Smooth muscle cell (in vitro differentiated cells): ENCODE measurements at regions not wholly inside any gene's neighbourhood (a gene's known extent, or its start where the extent isn't known, plus 50 kb on each side); places are given as distances from the start of the nearest gene placed in this dataset.

Experiments
- DNase-seq: peaks from one replicate; lab custom pipeline; 2025; ENCODE audit not compliant: unreplicated experiment; lab: John Stamatoyannopoulos, UW
- H2AFZ ChIP-seq: fragments of 200-600 bp; sonication (generic); 2 replicates; pipeline ENCODE4 v1.6.0; 2016; ENCODE audit warnings: antibody characterized with exemption, low read depth, mild to moderate bottlenecking
- H3F3A ChIP-seq: fragments of 200-600 bp; sonication (generic); 2 replicates; pipeline ENCODE4 v1.6.0; 2017; ENCODE audit warnings: antibody characterized with exemption, low read depth
- H3K27ac ChIP-seq: fragments of 200-600 bp; sonication (generic); 2 replicates; pipeline ENCODE4 v1.5.1; 2016; ENCODE audit warnings: low read depth, mild to moderate bottlenecking
- H3K27me3 ChIP-seq: fragments of 200-600 bp; sonication (generic); 2 replicates; pipeline ENCODE4 v1.6.1; 2016; ENCODE audit warnings: low read depth, mild to moderate bottlenecking
- H3K36me3 ChIP-seq: fragments of 200-600 bp; sonication (generic); 2 replicates; pipeline ENCODE4 v1.5.1; 2016; ENCODE audit warnings: low read depth
- H3K4me1 ChIP-seq: fragments of 200-600 bp; sonication (generic); 2 replicates; pipeline ENCODE4 v1.5.1; 2016; ENCODE audit warnings: low read depth
- H3K4me2 ChIP-seq: fragments of 200-600 bp; sonication (generic); 2 replicates; pipeline ENCODE4 v1.6.0; 2016; ENCODE audit warnings: mild to moderate bottlenecking
- H3K4me3 ChIP-seq: fragments of 200-600 bp; sonication (generic); 2 replicates; pipeline ENCODE4 v1.5.1; 2016; ENCODE audit warnings: mild to moderate bottlenecking
- H3K79me2 ChIP-seq: fragments of 200-600 bp; sonication (generic); 2 replicates; pipeline ENCODE4 v1.6.0; 2016; ENCODE audit warnings: low read depth, mild to moderate bottlenecking
- H3K9ac ChIP-seq: fragments of 200-600 bp; sonication (generic); 2 replicates; pipeline ENCODE4 v1.6.0; 2016; ENCODE audit warnings: low read depth
- H3K9me3 ChIP-seq: fragments of 200-600 bp; sonication (generic); replicated peaks from 2 replicates; pipeline ENCODE4 v1.5.1; 2016; ENCODE audit warnings: low read depth
- H4K20me1 ChIP-seq: fragments of 200-600 bp; sonication (generic); 2 replicates; pipeline ENCODE4 v1.6.0; 2016; ENCODE audit warnings: low read depth
- WGBS: methylation state at CpG from one replicate; pipeline ENCODE4 v1.1.7; 2016; ENCODE audit warnings: low lambda C conversion rate; 5-methylcytosine and 5-hydroxymethylcytosine counted together
- TF ChIP-seq, protein P1 (sequence below): fragments of 200-600 bp; sonication (generic); IDR thresholded peaks from 2 replicates; pipeline ENCODE4 v1.5.1; 2017; ENCODE audit warnings: borderline replicate concordance, mild to moderate bottlenecking, antibody characterized with exemption; ENCODE audit not compliant: insufficient read depth, poor library complexity, severe bottlenecking

DNA sequence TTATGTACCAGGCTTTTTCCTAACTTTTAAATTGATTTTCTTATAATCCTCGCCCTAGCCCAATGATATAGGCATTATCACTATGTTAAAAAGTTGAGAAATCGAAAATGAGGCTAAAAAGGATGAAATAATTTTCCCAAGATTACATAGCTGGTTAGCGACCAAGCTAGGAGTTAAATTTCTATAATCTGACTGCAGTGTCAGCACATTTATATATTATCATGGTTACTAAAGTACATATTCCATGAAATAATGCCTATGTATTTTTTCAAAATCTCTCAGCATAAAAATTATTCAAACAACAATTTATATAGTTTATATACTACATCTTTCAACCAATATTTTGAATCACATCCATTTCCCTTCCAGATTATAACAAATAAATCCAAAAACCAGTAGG is 317.3 kb upstream of the TFPI start:
- TF ChIP-seq, protein P1, sequence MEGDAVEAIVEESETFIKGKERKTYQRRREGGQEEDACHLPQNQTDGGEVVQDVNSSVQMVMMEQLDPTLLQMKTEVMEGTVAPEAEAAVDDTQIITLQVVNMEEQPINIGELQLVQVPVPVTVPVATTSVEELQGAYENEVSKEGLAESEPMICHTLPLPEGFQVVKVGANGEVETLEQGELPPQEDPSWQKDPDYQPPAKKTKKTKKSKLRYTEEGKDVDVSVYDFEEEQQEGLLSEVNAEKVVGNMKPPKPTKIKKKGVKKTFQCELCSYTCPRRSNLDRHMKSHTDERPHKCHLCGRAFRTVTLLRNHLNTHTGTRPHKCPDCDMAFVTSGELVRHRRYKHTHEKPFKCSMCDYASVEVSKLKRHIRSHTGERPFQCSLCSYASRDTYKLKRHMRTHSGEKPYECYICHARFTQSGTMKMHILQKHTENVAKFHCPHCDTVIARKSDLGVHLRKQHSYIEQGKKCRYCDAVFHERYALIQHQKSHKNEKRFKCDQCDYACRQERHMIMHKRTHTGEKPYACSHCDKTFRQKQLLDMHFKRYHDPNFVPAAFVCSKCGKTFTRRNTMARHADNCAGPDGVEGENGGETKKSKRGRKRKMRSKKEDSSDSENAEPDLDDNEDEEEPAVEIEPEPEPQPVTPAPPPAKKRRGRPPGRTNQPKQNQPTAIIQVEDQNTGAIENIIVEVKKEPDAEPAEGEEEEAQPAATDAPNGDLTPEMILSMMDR: no peak
- H3K4me3 ChIP-seq: no peak overlapping the region
- 96% methylated on average over 3 of the region's 3 CpGs for WGBS

DNA sequence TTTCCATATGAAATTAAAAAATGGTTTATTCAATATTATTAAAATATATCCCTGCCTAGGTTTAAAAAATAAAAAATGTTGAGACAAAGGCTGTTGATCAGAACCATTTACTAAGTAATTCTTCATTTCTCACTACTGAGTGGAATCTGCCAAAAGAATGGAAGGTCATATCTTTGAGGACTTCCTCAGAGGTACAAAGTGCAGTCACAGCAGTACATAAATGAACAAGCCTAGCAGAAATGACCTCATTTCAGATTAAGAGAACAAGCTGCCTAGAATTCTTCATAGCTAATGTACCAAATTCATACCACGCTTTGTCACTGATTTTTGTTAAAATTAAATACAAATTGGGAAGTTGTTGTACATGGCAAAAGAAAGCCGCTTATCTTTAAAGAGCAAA is 318.9 kb upstream of the TFPI start:
- Histone ChIP-seq H3K9me3 (no peaks in the 10 kb centered on the region), H3F3A (peaks cover 14% of the 10 kb centered on the region), H3K27me3 (no peaks in the 10 kb centered on the region), H3K4me3 (no peak overlapping the region), H3K4me2 (peak overlapping the region; percentile 2), H3K36me3 (no peaks in the 10 kb centered on the region), H3K27ac (peak overlapping the region; percentile 5), H3K79me2 (no peaks in the 10 kb centered on the region), H4K20me1 (no peaks in the 10 kb centered on the region), H3K9ac (no peak overlapping the region), H2AFZ (peak overlapping the region; percentile 36), H3K4me1 (peaks cover 5% of the 10 kb centered on the region)
- TF ChIP-seq, protein P1: no peak
- DNase-seq: no peak
- 48% methylated on average over 2 of the region's 2 CpGs for WGBS

More for the DNA sequence above, 317.3 kb upstream of the TFPI start:
- Histone ChIP-seq H3K36me3 (no peaks in the 10 kb centered on the region), H3F3A (peaks cover 14% of the 10 kb centered on the region), H3K9me3 (no peaks in the 10 kb centered on the region), H3K9ac (no peak overlapping the region), H3K27ac (no peak overlapping the region), H2AFZ (no peak overlapping the region), H3K4me2 (no peak overlapping the region), H3K27me3 (no peaks in the 10 kb centered on the region), H3K79me2 (no peaks in the 10 kb centered on the region), H4K20me1 (no peaks in the 10 kb centered on the region), H3K4me1 (peaks cover 5% of the 10 kb centered on the region)
- DNase-seq: no peak

DNA sequence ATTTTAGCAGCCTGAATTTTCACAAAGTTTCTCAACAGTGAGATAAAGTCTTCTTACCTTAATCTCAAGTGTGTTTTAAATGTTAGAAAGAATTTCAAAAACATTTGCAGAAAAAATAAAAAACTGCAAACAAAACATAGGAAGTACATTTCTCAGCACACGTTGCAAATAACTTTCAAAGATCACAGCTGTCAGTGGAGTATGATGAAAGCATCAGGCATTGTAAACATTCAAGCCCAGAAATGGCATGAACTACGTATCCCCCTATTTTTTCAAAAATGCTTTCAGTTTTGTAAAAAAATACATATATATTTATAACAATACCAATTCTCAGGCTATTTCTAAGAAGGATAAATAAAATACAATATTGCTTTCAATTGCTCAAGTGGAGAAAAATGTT is 320.6 kb upstream of the TFPI start:
- no peaks in the 10 kb centered on the region for H3K9me3 ChIP-seq
- no peaks in the 10 kb centered on the region for H3K27me3 ChIP-seq
- peaks cover 14% of the 10 kb centered on the region for H3F3A ChIP-seq
- no peak overlapping the region for H3K4me3 ChIP-seq
- H4K20me1 ChIP-seq: no peaks in the 10 kb centered on the region
- TF ChIP-seq, protein P1: no peak
- peak overlapping the region; percentile 4 for H3K27ac ChIP-seq
- H3K79me2 ChIP-seq: no peaks in the 10 kb centered on the region
- H3K9ac ChIP-seq: no peak overlapping the region
- H2AFZ ChIP-seq: peak overlapping the region; percentile 44
- no peak for DNase-seq
- H3K4me2 ChIP-seq: peak overlapping the region; percentile 35
- 20% methylated on average over 2 of the region's 2 CpGs for WGBS
- peaks cover 5% of the 10 kb centered on the region for H3K4me1 ChIP-seq
- no peaks in the 10 kb centered on the region for H3K36me3 ChIP-seq
